H9 (cell line): ENCODE measurements at regions not wholly inside any gene's neighbourhood (a gene's known extent, or its start where the extent isn't known, plus 50 kb on each side); places are given as distances from the start of the nearest gene placed in this dataset.

ENCODE experiments used
- DNase-seq: peaks from one replicate; pipeline ENCODE4 v3.0.0-alpha.2; 2017
- H2AFZ ChIP-seq: one replicate; pipeline ENCODE4 v1.6.1; 2013; ENCODE audit warnings: mild to moderate bottlenecking, low read length, control low read depth, moderate library complexity
- H2AK5ac ChIP-seq: 2 replicates; pipeline ENCODE4 v1.6.1; 2013; ENCODE audit warnings: low read length, control low read depth, mixed read lengths; ENCODE audit not compliant: insufficient read length
- H2BK120ac ChIP-seq: one replicate; pipeline ENCODE4 v1.6.1; 2013; ENCODE audit warnings: low read depth, mild to moderate bottlenecking, low read length, control low read depth, inconsistent platforms; ENCODE audit not compliant: poor library complexity, severe bottlenecking
- H2BK12ac ChIP-seq: 2 replicates; pipeline ENCODE4 v1.6.1; 2013; ENCODE audit warnings: low read length, control low read depth, mixed read lengths, low read depth; ENCODE audit not compliant: insufficient read length
- H2BK15ac ChIP-seq: 2 replicates; pipeline ENCODE4 v1.6.1; 2013; ENCODE audit warnings: low read depth, low read length, control low read depth
- H2BK20ac ChIP-seq: one replicate; pipeline ENCODE4 v1.6.1; 2013; ENCODE audit warnings: low read depth, mild to moderate bottlenecking, low read length, control low read depth, inconsistent platforms; ENCODE audit not compliant: poor library complexity, severe bottlenecking
- H2BK5ac ChIP-seq: 2 replicates; pipeline ENCODE4 v1.6.1; 2013; ENCODE audit warnings: low read length, control low read depth, mixed read lengths; ENCODE audit not compliant: insufficient read length
- H3K14ac ChIP-seq: 2 replicates; pipeline ENCODE4 v1.6.1; 2013; ENCODE audit warnings: low read length, control low read depth; ENCODE audit not compliant: insufficient read depth
- H3K18ac ChIP-seq: 2 replicates; pipeline ENCODE4 v1.6.1; 2013; ENCODE audit warnings: low read depth, mild to moderate bottlenecking, mixed read lengths, low read length, control low read depth; ENCODE audit not compliant: insufficient read length
- H3K23ac ChIP-seq: 2 replicates; pipeline ENCODE4 v1.6.1; 2013; ENCODE audit warnings: low read length, control low read depth, mixed read lengths, low read depth; ENCODE audit not compliant: insufficient read length
- H3K23me2 ChIP-seq: 2 replicates; pipeline ENCODE4 v1.6.1; 2013; ENCODE audit warnings: low read depth, mild to moderate bottlenecking, mixed read lengths, low read length, control low read depth; ENCODE audit not compliant: insufficient read length, poor library complexity, severe bottlenecking
- H3K27ac ChIP-seq: 2 replicates; pipeline ENCODE4 v1.5.1; 2013; ENCODE audit warnings: low read length, control low read depth, mixed read lengths, low read depth; ENCODE audit not compliant: insufficient read length
- H3K27me3 ChIP-seq: 2 replicates; pipeline ENCODE4 v1.6.1; 2013; ENCODE audit warnings: low read length, control low read depth, inconsistent platforms; ENCODE audit not compliant: insufficient read depth
- H3K4ac ChIP-seq: 2 replicates; pipeline ENCODE4 v1.6.1; 2013; ENCODE audit warnings: low read depth, mild to moderate bottlenecking, control low read depth, inconsistent platforms, low read length, moderate library complexity
- H3K4me1 ChIP-seq: 2 replicates; pipeline ENCODE4 v1.6.1; 2013; ENCODE audit warnings: low read length, control low read depth, inconsistent platforms; ENCODE audit not compliant: insufficient read depth
- H3K4me2 ChIP-seq: 2 replicates; pipeline ENCODE4 v1.6.1; 2013; ENCODE audit warnings: low read length, control low read depth, mixed read lengths; ENCODE audit not compliant: insufficient read length, insufficient read depth
- H3K56ac ChIP-seq: 2 replicates; pipeline ENCODE4 v1.6.1; 2013; ENCODE audit warnings: low read depth, mild to moderate bottlenecking, mixed read lengths, low read length, control low read depth; ENCODE audit not compliant: insufficient read length
- H3K79me1 ChIP-seq: 2 replicates; pipeline ENCODE4 v1.6.1; 2013; ENCODE audit warnings: low read depth, mild to moderate bottlenecking, moderate library complexity, low read length, control low read depth, inconsistent platforms; ENCODE audit not compliant: insufficient read depth, poor library complexity, severe bottlenecking
- H3K79me2 ChIP-seq: 2 replicates; pipeline ENCODE4 v1.6.1; 2013; ENCODE audit warnings: low read length, control low read depth, inconsistent platforms; ENCODE audit not compliant: insufficient read depth
- H3K9ac ChIP-seq: 2 replicates; pipeline ENCODE4 v1.6.1; 2013; ENCODE audit warnings: low read length, control low read depth, mixed read lengths; ENCODE audit not compliant: insufficient read length; ENCODE audit errors: extremely low read depth
- H3K9me3 ChIP-seq: one replicate; pipeline ENCODE4 v1.6.1; 2013; ENCODE audit warnings: low read depth, low read length, inconsistent platforms; ENCODE audit not compliant: control insufficient read depth
- H3T11ph ChIP-seq: one replicate; pipeline ENCODE4 v1.6.1; 2013; ENCODE audit warnings: mild to moderate bottlenecking, low read length, control low read depth, inconsistent platforms
- H4K20me1 ChIP-seq: one replicate; pipeline ENCODE4 v1.6.1; 2013; ENCODE audit not compliant: control insufficient read depth, insufficient read length, insufficient read depth
- H4K5ac ChIP-seq: 2 replicates; pipeline ENCODE4 v1.6.1; 2013; ENCODE audit warnings: low read depth, mild to moderate bottlenecking, mixed read lengths, low read length, control low read depth; ENCODE audit not compliant: insufficient read length
- H4K8ac ChIP-seq: replicated peaks from 2 replicates; pipeline ENCODE4 v1.6.1; 2013; ENCODE audit warnings: low read length, control low read depth, mixed read lengths, low read depth; ENCODE audit not compliant: insufficient read length
- H4K91ac ChIP-seq: 2 replicates; pipeline ENCODE4 v1.6.1; 2013; ENCODE audit warnings: low read depth, mild to moderate bottlenecking, moderate library complexity, mixed read lengths, low read length, control low read depth; ENCODE audit not compliant: insufficient read length
- H3K27ac Mint-ChIP-seq, 3 experiments: 2 replicates in 2 of 3; 3 replicates in 1 of 3; pipeline ENCODE4 v1.8.0; 2020 to 2021; ENCODE audit warnings: mixed read lengths in 3 of 3, mild to moderate bottlenecking in 1 of 3, moderate library complexity in 1 of 3
- H3K27me3 Mint-ChIP-seq: 2 replicates; pipeline ENCODE4 v1.8.0; 2021; ENCODE audit warnings: low read depth, mild to moderate bottlenecking, moderate library complexity, mixed read lengths
- H3K36me3 Mint-ChIP-seq, 3 experiments: 2 replicates in 2 of 3; 3 replicates in 1 of 3; pipeline ENCODE4 v1.8.0; 2020 to 2021; ENCODE audit warnings: low read depth in 3 of 3, mixed read lengths in 3 of 3; ENCODE audit not compliant: insufficient read depth in 1 of 3
- H3K4me1 Mint-ChIP-seq, 2 experiments: 2 replicates each; pipeline ENCODE4 v1.8.0; 2020; ENCODE audit warnings: mixed read lengths in 2 of 2
- H3K4me3 Mint-ChIP-seq, 2 experiments: 2 replicates in 1 of 2; 3 replicates in 1 of 2; pipeline ENCODE4 v1.8.0; 2020 to 2021; ENCODE audit warnings: mild to moderate bottlenecking in 2 of 2, mixed read lengths in 2 of 2, moderate library complexity in 1 of 2
- H3K9me3 Mint-ChIP-seq, 2 experiments: 2 replicates in 1 of 2; 3 replicates in 1 of 2; pipeline ENCODE4 v1.8.0; 2020; ENCODE audit warnings: mild to moderate bottlenecking in 2 of 2, mixed read lengths in 2 of 2, moderate library complexity in 1 of 2
- WGBS: extraction: QIAGEN DNeasy Blood & Tissue Kit; methylation state at CpG from one replicate; pipeline ENCODE4 v1.1.7; 2013; ENCODE audit warnings: missing lambda C conversion rate, low lambda C conversion rate, mixed read lengths; ENCODE audit not compliant: insufficient read length; ENCODE audit errors: extremely low coverage; 5-methylcytosine and 5-hydroxymethylcytosine counted together
- TF ChIP-seq, protein P1 (sequence below): fragments of 200-600 bp; sonication (generic); conservative IDR thresholded peaks from 3 replicates; pipeline ENCODE4 v1.8.0; 2021; ENCODE audit warnings: antibody characterized with exemption, mild to moderate bottlenecking

DNA sequence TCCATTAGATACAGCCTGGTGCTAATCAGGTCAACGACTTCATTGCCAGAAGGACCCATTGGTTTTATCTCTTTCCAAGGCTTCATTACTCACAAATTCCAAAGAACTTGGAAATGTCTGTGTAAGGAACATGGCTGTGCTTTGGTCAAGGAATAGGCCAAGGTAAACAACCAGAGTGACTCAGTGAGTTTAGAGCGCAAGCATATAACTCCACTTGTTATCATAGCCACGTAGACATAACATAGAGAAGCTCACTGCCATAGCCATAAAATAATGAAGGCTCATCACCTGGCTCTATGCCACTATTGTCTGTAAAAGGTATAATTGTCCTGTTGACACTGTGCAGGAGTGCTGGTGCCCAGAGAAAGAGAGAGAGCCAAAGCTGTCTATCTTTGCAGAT is 139.3 kb upstream of the PLCXD3 start:
- H3K4me3 Mint-ChIP-seq, result no peak overlapping the region

More for the DNA sequence above, 139.3 kb upstream of the PLCXD3 start:
- Histone ChIP-seq H3K9me3 (no peaks in the 10 kb centered on the region), H3K4ac (no peak overlapping the region), H2BK20ac (no peak overlapping the region), H4K20me1 (no peaks in the 10 kb centered on the region), H4K5ac (no peak overlapping the region), H3K14ac (no peak overlapping the region), H3K4me1 (no peaks in the 10 kb centered on the region), H2BK5ac (no peak overlapping the region), H3T11ph (no peak overlapping the region), H3K23me2 (no peaks in the 10 kb centered on the region), H2BK120ac (no peak overlapping the region), H3K9ac (no peak overlapping the region), H2AK5ac (no peak overlapping the region), H3K23ac (no peak overlapping the region), H3K27me3 (no peaks in the 10 kb centered on the region), H4K8ac (no peak overlapping the region), H3K79me1 (no peaks in the 10 kb centered on the region), H3K56ac (no peak overlapping the region), H3K79me2 (no peaks in the 10 kb centered on the region), H3K18ac (no peak overlapping the region), H2BK15ac (no peak overlapping the region), H2BK12ac (no peak overlapping the region), H2AFZ (no peak overlapping the region), H3K27ac (no peak overlapping the region), H4K91ac (no peak overlapping the region), H3K4me2 (no peak overlapping the region)
- Mint-ChIP-seq H3K9me3 (0 out of 5 replicates have a peak, but pooled peaks cover 0 to 3% of the 10 kb centered on the region in 2 experiments), H3K27ac (no peak overlapping the region), H3K4me1 (peaks cover 9 to 10% of the 10 kb centered on the region in 2 experiments; a peak in 3 of 4 replicates), H3K27me3 (peaks cover 2% of the 10 kb centered on the region), H3K36me3 (no peaks in the 10 kb centered on the region)
- no CpG with 5 or more reads among the region's 3 CpGs for WGBS
- TF ChIP-seq, protein P1, sequence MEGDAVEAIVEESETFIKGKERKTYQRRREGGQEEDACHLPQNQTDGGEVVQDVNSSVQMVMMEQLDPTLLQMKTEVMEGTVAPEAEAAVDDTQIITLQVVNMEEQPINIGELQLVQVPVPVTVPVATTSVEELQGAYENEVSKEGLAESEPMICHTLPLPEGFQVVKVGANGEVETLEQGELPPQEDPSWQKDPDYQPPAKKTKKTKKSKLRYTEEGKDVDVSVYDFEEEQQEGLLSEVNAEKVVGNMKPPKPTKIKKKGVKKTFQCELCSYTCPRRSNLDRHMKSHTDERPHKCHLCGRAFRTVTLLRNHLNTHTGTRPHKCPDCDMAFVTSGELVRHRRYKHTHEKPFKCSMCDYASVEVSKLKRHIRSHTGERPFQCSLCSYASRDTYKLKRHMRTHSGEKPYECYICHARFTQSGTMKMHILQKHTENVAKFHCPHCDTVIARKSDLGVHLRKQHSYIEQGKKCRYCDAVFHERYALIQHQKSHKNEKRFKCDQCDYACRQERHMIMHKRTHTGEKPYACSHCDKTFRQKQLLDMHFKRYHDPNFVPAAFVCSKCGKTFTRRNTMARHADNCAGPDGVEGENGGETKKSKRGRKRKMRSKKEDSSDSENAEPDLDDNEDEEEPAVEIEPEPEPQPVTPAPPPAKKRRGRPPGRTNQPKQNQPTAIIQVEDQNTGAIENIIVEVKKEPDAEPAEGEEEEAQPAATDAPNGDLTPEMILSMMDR, result no peak
- no peak for DNase-seq
